Muscle of leg (tissue), 3 donors: ENCODE measurements at regions not wholly inside any gene's neighbourhood (a gene's known extent, or its start where the extent isn't known, plus 50 kb on each side); places are given as distances from the start of the nearest gene placed in this dataset.

Experiments
- DNase-seq: peaks from one replicate; pipeline ENCODE4 v3.0.0; 2013
- H3K27ac ChIP-seq: one replicate; pipeline ENCODE4 v1.5.1; 2013; ENCODE audit warnings: mild to moderate bottlenecking, low read length, control low read depth
- H3K27me3 ChIP-seq: one replicate; pipeline ENCODE4 v1.6.1; 2013; ENCODE audit warnings: low read length; ENCODE audit not compliant: control insufficient read depth, insufficient read depth
- H3K36me3 ChIP-seq: one replicate; pipeline ENCODE4 v1.6.1; 2013; ENCODE audit warnings: low read length; ENCODE audit not compliant: control insufficient read depth, insufficient read depth
- H3K4me1 ChIP-seq: one replicate; pipeline ENCODE4 v1.6.1; 2013; ENCODE audit warnings: low read length; ENCODE audit not compliant: control insufficient read depth, insufficient read depth
- H3K4me3 ChIP-seq: one replicate; pipeline ENCODE4 v1.5.1; 2013; ENCODE audit warnings: low read length, control low read depth
- H3K9me3 ChIP-seq: replicated peaks from 2 replicates; pipeline ENCODE4 v1.6.1; 2013; ENCODE audit warnings: low read depth, low read length; ENCODE audit not compliant: control insufficient read depth
- WGBS: methylation state at CpG from one replicate; pipeline ENCODE4 v1.1.5; 2013; ENCODE audit warnings: missing lambda C conversion rate; ENCODE audit not compliant: insufficient coverage; 5-methylcytosine and 5-hydroxymethylcytosine counted together

GRCh38 chr13:106689906-106690305 lies 122.0 kb upstream of the ARGLU1 start:
- no peaks in the 10 kb centered on the region for H3K9me3 ChIP-seq
- H3K4me1 ChIP-seq = no peaks in the 10 kb centered on the region
- H3K4me3 ChIP-seq = no peak overlapping the region
- no peak overlapping the region for H3K27ac ChIP-seq
- H3K27me3 ChIP-seq = no peaks in the 10 kb centered on the region
- no CpG with 5 or more reads among the region's 1 CpG for WGBS
- no peak for DNase-seq
- no peaks in the 10 kb centered on the region for H3K36me3 ChIP-seq

DNA sequence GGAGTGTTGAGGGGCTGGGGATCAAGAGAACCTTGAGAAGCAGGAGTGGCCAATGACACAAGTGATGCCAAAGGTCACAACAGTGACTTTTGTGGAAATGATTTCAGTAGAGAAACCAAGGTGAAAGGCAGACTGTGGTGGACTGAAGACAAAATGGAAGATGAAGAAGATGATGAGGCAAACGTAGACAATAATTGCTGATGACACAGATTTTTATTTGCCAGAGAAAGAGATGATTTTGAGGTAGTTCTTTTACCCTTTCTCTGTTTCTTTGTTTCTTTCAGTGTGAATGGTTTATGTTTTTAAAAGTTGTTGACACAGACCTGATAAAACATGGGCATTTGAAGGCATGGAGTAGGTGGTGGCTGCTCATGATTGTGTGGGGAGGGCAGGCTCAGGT lies 121.0 kb upstream of the ARGLU1 start:
- Histone ChIP-seq H3K36me3 (no peaks in the 10 kb centered on the region), H3K4me1 (peaks cover 2% of the 10 kb centered on the region), H3K27me3 (no peaks in the 10 kb centered on the region), H3K27ac (no peak overlapping the region), H3K4me3 (no peak overlapping the region), H3K9me3 (no peaks in the 10 kb centered on the region)
- 89% methylated on average over 1 of the region's 1 CpG for WGBS
- DNase-seq = no peak

- no peaks in the 10 kb centered on the region for H3K27me3 ChIP-seq
- H3K4me1 ChIP-seq = peaks cover 6% of the 10 kb centered on the region
- H3K27ac ChIP-seq = no peak overlapping the region
- no peaks in the 10 kb centered on the region for H3K36me3 ChIP-seq
- 100% methylated on average over 1 of the region's 3 CpGs for WGBS
- no peak overlapping the region for H3K4me3 ChIP-seq
- no peaks in the 10 kb centered on the region for H3K9me3 ChIP-seq
- DNase-seq = peak; percentile 20
These were observed 118.2 kb upstream of the ARGLU1 start for GRCh38 chr13:106686163-106686562.

GRCh38 chr13:106685143-106685542 lies 117.2 kb upstream of the ARGLU1 start:
- no peak overlapping the region for H3K4me3 ChIP-seq
- WGBS = 77% methylated on average over 2 of the region's 6 CpGs
- peak; percentile 14 for DNase-seq

DNA sequence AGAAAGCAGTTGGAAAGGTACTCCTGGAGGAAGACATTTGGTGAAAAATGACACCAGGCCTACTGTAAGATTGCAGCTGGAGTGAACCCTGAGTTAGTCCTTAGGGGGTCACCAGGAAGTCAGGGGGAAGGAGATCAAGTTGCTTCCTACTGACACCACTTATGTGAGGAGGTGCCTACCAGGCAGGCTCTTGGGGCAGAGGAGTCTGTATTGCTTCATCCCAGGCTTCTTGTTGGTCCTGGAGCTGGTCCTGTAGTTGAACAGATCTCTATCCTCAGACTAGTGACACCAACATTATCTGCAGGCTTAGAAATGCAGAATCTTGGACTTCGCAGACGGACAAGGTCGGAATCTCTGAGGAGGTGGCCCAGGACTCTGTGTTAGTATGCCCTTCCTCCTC lies 116.0 kb upstream of the ARGLU1 start:
- no peak for DNase-seq
- no peaks in the 10 kb centered on the region for H3K27me3 ChIP-seq
- 78% methylated on average over 3 of the region's 3 CpGs for WGBS
- no peaks in the 10 kb centered on the region for H3K36me3 ChIP-seq
- H3K4me1 ChIP-seq = peaks cover 6% of the 10 kb centered on the region
- no peaks in the 10 kb centered on the region for H3K9me3 ChIP-seq
- H3K27ac ChIP-seq = no peak overlapping the region
- no peak overlapping the region for H3K4me3 ChIP-seq

More at GRCh38 chr13:106685143-106685542, 117.2 kb upstream of the ARGLU1 start:
- Histone ChIP-seq H3K4me1 (peaks cover 6% of the 10 kb centered on the region), H3K9me3 (no peaks in the 10 kb centered on the region), H3K27ac (no peak overlapping the region), H3K36me3 (no peaks in the 10 kb centered on the region), H3K27me3 (no peaks in the 10 kb centered on the region)

GRCh38 chr13:106683179-106683578 lies 115.2 kb upstream of the ARGLU1 start:
- Histone ChIP-seq H3K27ac (no peak overlapping the region), H3K9me3 (no peaks in the 10 kb centered on the region), H3K36me3 (no peaks in the 10 kb centered on the region), H3K27me3 (no peaks in the 10 kb centered on the region), H3K4me1 (peaks cover 6% of the 10 kb centered on the region), H3K4me3 (no peak overlapping the region)
- 83% methylated on average over 8 of the region's 8 CpGs for WGBS
- DNase-seq = no peak

DNA sequence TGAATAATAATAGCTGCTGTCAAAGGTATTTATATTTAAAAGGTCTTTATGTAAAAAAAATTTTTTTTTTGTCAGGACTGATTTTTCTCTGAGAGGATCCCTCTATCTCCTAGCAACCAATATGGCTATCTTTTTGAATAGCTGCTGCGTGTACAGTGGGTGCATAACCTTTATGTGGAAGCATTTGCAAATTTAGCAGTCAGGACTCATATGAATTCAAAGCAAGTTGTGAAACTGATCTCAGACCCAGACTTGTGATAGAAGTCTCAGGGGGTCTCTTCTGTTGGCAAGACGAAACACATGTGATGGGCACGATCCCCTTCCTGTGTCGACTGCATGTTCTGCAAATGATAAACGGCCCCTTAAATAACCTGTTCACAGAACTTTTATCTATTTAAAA lies 114.1 kb upstream of the ARGLU1 start:
- Histone ChIP-seq H3K36me3 (no peaks in the 10 kb centered on the region), H3K27me3 (no peaks in the 10 kb centered on the region), H3K9me3 (no peaks in the 10 kb centered on the region), H3K4me1 (peaks cover 6% of the 10 kb centered on the region), H3K27ac (no peak overlapping the region), H3K4me3 (no peak overlapping the region)
- no CpG with 5 or more reads among the region's 5 CpGs for WGBS
- DNase-seq = no peak

DNA sequence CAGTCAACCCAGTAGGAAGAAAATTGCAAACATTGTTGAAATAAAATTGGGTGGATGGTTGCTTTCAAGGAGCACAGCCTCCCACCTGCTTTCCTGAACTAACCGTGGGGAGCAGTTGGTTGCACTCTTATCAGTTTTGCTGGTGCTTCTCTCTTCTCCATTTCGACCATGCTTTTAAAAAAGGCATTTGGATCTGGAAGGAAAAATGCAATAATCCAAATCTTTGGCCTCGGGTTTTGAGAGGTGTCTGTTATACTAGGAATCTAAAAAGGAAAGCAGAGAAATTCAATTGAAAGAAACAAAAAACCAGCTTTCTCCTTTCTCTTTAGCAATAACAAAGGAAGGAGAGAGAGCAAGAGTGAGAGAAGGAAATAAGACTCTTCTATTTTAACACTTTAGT lies 113.6 kb upstream of the ARGLU1 start:
- peak overlapping the region; percentile 48 for H3K27ac ChIP-seq
- H3K4me3 ChIP-seq = no peak overlapping the region
- H3K9me3 ChIP-seq = no peaks in the 10 kb centered on the region
- H3K27me3 ChIP-seq = no peaks in the 10 kb centered on the region
- peaks cover 6% of the 10 kb centered on the region for H3K4me1 ChIP-seq
- no peaks in the 10 kb centered on the region for H3K36me3 ChIP-seq
- WGBS = no CpG with 5 or more reads among the region's 3 CpGs
- no peak for DNase-seq

GRCh38 chr13:106680796-106681472 lies 113.0 kb upstream of the ARGLU1 start:
- WGBS = 56% methylated on average over 4 of the region's 7 CpGs
- H3K27me3 ChIP-seq = no peaks in the 10 kb centered on the region
- peak; percentile 35 for DNase-seq
- H3K9me3 ChIP-seq = no peaks in the 10 kb centered on the region
- no peak overlapping the region for H3K4me3 ChIP-seq
- no peaks in the 10 kb centered on the region for H3K36me3 ChIP-seq
- H3K4me1 ChIP-seq = peaks cover 6% of the 10 kb centered on the region
- H3K27ac ChIP-seq = peak overlapping the region; percentile 48

GRCh38 chr13:106678646-106679418 lies 110.9 kb upstream of the ARGLU1 start:
- no peaks in the 10 kb centered on the region for H3K27me3 ChIP-seq
- no peak for DNase-seq
- WGBS = 66% methylated on average over 2 of the region's 5 CpGs
- no peak overlapping the region for H3K4me3 ChIP-seq
- no peaks in the 10 kb centered on the region for H3K36me3 ChIP-seq
- peaks cover 3% of the 10 kb centered on the region for H3K4me1 ChIP-seq
- H3K27ac ChIP-seq = no peak overlapping the region
- no peaks in the 10 kb centered on the region for H3K9me3 ChIP-seq
